H1 (cell line): ENCODE measurements at regions not wholly inside any gene's neighbourhood (a gene's known extent, or its start where the extent isn't known, plus 50 kb on each side); places are given as distances from the start of the nearest gene placed in this dataset.

Source experiments
- BACH1 ChIP-seq: IDR thresholded peaks from 2 replicates; pipeline ENCODE4 v1.6.1; 2012; ENCODE audit warnings: low read length, improper control_type of control experiment
- CEBPB ChIP-seq: IDR thresholded peaks from 2 replicates; pipeline ENCODE4 v1.6.1; 2012; ENCODE audit warnings: low read depth, low read length
- CTCF ChIP-seq, 3 experiments: IDR thresholded peaks; 1 replicate in 2 of 3; 2 replicates in 1 of 3; pipeline versions ENCODE4 v1.5.1 to v1.6.1; 2011; ENCODE audit warnings: low read length in 3 of 3, mild to moderate bottlenecking in 3 of 3, inconsistent platforms in 2 of 3, low read depth in 1 of 3, moderate library complexity in 1 of 3; ENCODE audit not compliant: insufficient read depth in 1 of 3; ENCODE audit errors: control extremely low read depth in 1 of 3
- EGR1 ChIP-seq: IDR thresholded peaks from 2 replicates; pipeline ENCODE4 v1.6.1; 2011; ENCODE audit warnings: low read depth, low read length, borderline replicate concordance
- JUN ChIP-seq: IDR thresholded peaks from 2 replicates; pipeline ENCODE4 v1.6.1; 2011; ENCODE audit warnings: low read depth, mild to moderate bottlenecking, improper control_type of control experiment, low read length
- MAFK ChIP-seq: IDR thresholded peaks from 2 replicates; pipeline ENCODE4 v1.6.1; 2012; ENCODE audit warnings: low read depth, mild to moderate bottlenecking, improper control_type of control experiment, low read length
- NRF1 ChIP-seq: IDR thresholded peaks from 2 replicates; pipeline ENCODE4 v1.6.1; 2011; ENCODE audit warnings: mild to moderate bottlenecking, low read depth, low read length, improper control_type of control experiment
- POLR2A ChIP-seq, 2 experiments: IDR thresholded peaks; 1 replicate in 1 of 2; 2 replicates in 1 of 2; pipeline ENCODE4 v1.6.1; 2011; ENCODE audit warnings: low read depth in 2 of 2, low read length in 2 of 2, mild to moderate bottlenecking in 2 of 2; ENCODE audit errors: control extremely low read depth in 1 of 2
- RAD21 ChIP-seq, 2 experiments: IDR thresholded peaks in 1 of 2; conservative IDR thresholded peaks in 1 of 2; 2 replicates each; pipeline ENCODE4 v1.6.1; 2011; ENCODE audit warnings: low read depth in 2 of 2, low read length in 2 of 2, improper control_type of control experiment in 1 of 2, inconsistent platforms in 1 of 2, mild to moderate bottlenecking in 1 of 2, moderate library complexity in 1 of 2
- RXRA ChIP-seq: IDR thresholded peaks from 2 replicates; pipeline ENCODE4 v1.6.1; 2011; ENCODE audit warnings: low read depth, mild to moderate bottlenecking, low read length, moderate library complexity; ENCODE audit not compliant: insufficient read depth
- SP2 ChIP-seq: IDR thresholded peaks from 2 replicates; pipeline ENCODE4 v1.6.1; 2012; ENCODE audit warnings: mild to moderate bottlenecking, low read length, inconsistent platforms
- SUZ12 ChIP-seq: fragments of 200-600 bp; sonication (generic); IDR thresholded peaks from 2 replicates; pipeline ENCODE4 v1.6.1; 2012; ENCODE audit warnings: mild to moderate bottlenecking, inconsistent platforms, low read length, moderate library complexity, mixed read lengths
- TAF1 ChIP-seq: IDR thresholded peaks from 2 replicates; pipeline ENCODE4 v1.6.1; 2011; ENCODE audit warnings: mild to moderate bottlenecking, low read depth, low read length
- ZNF274 ChIP-seq: IDR thresholded peaks from 2 replicates; pipeline ENCODE4 v1.7.0; 2012; ENCODE audit warnings: low read length, borderline replicate concordance; ENCODE audit errors: extremely low read depth

DNA sequence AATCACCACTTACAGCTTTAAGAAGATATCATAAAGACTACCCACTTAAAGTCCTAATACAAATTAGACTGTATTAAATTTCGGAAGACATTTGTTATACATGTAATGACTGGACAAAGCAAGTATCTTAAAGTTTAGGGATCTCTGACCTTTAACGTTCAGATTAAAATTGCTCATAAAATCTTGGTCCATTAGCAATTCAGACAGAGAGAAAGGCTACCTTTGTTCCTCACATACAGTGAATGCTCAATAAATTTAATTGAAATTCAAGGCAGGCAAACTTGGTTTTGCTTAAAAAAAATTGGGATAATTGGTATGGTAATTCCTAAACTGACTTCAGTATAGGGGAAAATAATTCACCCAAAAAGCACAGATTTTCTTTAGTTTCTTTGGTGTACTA, 285.9 kb upstream of the EMCN start:
- no peak for TF ChIP-seq POLR2A (IDR thresholded peaks at IDR 0.05; ENCODE audit: control extremely low read depth in 1 of 2, low read depth in 2 of 2, low read length in 2 of 2)
- no peak for TF ChIP-seq RXRA
- TF ChIP-seq CTCF (IDR thresholded peaks at IDR 0.05; ENCODE audit: control extremely low read depth in 1 of 3, insufficient read depth in 1 of 3, low read depth in 1 of 3, low read length in 3 of 3), result no peak
- no peak for TF ChIP-seq NRF1
- no peak for TF ChIP-seq CEBPB
- no peak for TF ChIP-seq RAD21 (IDR thresholded peaks at IDR 0.05 in 1 of 2, conservative IDR thresholded peaks at IDR 0.05 in 1 of 2; ENCODE audit: low read depth in 2 of 2, low read length in 2 of 2)
- TF ChIP-seq MAFK, result no peak
- TF ChIP-seq ZNF274, result no peak
- TF ChIP-seq JUN, result no peak
- no peak for TF ChIP-seq EGR1
- TF ChIP-seq TAF1, result no peak
- TF ChIP-seq SP2, result no peak
- no peak for TF ChIP-seq SUZ12
- TF ChIP-seq BACH1, result no peak
